Stimulated activated memory B cell treated with anti-CD40 and anti-IgM and Interleukin-4, amounts not matched to agents 10 μg/mL and 1 μg/mL and 100 μg/mL, for 72 hours (primary cell): ENCODE measurements at regions not wholly inside any gene's neighbourhood (a gene's known extent, or its start where the extent isn't known, plus 50 kb on each side); places are given as distances from the start of the nearest gene placed in this dataset.

Source experiments
- ATAC-seq: fragments of 150-1000 bp; cut with Tn5 transposase; 2 replicates; pipeline ENCODE4 v1.10.0; 2021
- H3K27ac Mint-ChIP-seq: one replicate; pipeline ENCODE4 v1.8.0; 2022; ENCODE audit warnings: mild to moderate bottlenecking, mixed read lengths
- H3K27me3 Mint-ChIP-seq: one replicate; pipeline ENCODE4 v1.8.0; 2022; ENCODE audit warnings: mixed read lengths
- H3K36me3 Mint-ChIP-seq: one replicate; pipeline ENCODE4 v1.8.0; 2022; ENCODE audit warnings: mixed read lengths
- H3K4me1 Mint-ChIP-seq: one replicate; pipeline ENCODE4 v1.8.0; 2022; ENCODE audit warnings: mixed read lengths
- H3K4me3 Mint-ChIP-seq: one replicate; pipeline ENCODE4 v1.8.0; 2022; ENCODE audit warnings: mild to moderate bottlenecking, moderate library complexity, mixed read lengths
- H3K9me3 Mint-ChIP-seq: one replicate; pipeline ENCODE4 v1.8.0; 2022; ENCODE audit warnings: mixed read lengths

DNA sequence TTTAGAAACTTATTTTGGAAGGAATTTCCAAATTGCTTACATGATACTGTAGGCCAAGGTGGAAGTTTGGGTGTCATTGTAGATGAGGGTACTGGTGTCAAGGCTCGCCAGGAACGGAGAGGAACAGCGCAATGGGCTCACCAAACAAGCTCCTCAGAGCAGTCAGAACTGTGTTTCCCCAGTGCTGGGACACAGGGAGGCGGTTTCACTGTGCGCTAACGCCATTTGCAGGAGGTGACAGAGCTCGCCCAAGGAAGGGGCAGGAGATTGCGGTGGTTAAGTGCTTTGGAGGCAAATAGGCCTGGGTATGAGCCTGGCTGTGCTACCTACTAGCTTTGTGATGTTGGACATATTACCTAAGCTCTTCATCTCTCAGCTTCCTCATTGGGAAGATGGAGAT lies 57.3 kb downstream of the HHEX start:
- H3K4me3 Mint-ChIP-seq = no peak overlapping the region
- H3K27me3 Mint-ChIP-seq = no peaks in the 10 kb centered on the region
- no peaks in the 10 kb centered on the region for H3K9me3 Mint-ChIP-seq
- peaks cover 63% of the 10 kb centered on the region for H3K4me1 Mint-ChIP-seq
- H3K27ac Mint-ChIP-seq = peak overlapping the region; percentile 11
- no peak for ATAC-seq
- no peaks in the 10 kb centered on the region for H3K36me3 Mint-ChIP-seq

DNA sequence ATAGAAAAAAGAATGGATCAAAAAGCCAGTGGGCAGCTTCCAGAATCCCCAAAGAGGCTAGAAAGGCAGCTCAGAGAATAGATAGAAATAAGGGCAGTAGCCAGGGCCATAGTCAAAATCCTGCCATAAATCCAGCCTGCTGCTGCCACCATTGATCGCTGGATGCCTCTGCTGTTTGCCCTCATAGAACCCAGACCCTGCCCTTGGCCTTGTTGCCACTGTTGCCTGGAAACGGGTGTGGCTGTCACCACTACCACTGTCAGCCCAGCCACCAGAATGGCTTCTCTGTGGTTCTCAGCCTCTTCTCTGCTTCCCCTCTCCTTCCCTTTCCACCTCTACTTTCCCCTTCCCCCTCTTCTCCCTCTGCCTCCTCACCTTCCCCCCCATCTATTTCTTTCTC lies 57.8 kb downstream of the HHEX start:
- no peak overlapping the region for H3K4me3 Mint-ChIP-seq
- no peaks in the 10 kb centered on the region for H3K27me3 Mint-ChIP-seq
- peak; percentile 61 for ATAC-seq
- H3K27ac Mint-ChIP-seq = peak overlapping the region; percentile 11
- no peaks in the 10 kb centered on the region for H3K36me3 Mint-ChIP-seq
- no peaks in the 10 kb centered on the region for H3K9me3 Mint-ChIP-seq
- H3K4me1 Mint-ChIP-seq = peaks cover 58% of the 10 kb centered on the region

DNA sequence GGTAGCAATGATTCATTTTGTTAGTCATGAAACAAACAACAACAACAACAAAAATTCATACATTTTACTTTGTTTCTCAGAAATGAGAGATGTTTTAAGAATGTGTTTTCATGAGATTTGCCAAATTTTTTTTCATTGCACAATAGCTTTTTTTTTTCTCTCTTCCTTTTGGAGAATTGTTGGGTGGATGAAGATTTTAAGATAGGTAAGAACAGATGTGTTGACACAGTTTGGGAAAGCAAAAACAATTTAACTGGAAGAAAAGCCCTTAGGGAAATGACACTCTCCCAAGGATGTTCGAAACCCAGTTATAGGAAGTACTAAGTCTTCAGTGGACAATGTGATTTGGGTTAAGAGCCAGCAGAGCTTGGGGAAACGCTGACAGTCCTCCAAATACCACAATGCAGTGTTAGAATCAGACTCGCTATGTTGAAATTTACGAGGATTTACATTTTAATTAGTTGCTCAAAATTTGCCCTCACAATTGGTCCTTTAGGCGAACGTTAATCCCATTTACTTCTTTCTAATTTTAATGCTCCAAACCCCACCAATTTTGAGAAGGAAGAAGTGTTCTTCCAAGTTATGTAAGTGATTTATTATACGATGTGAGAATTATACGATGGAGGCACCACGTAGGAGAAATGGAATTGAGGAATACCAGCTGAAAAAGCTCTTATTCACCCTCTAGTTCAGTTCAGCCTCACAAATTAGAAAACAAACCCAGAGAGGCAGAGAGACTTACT lies 61.2 kb downstream of the HHEX start:
- Mint-ChIP-seq H3K27ac (peak overlapping the region; percentile 72), H3K9me3 (no peaks in the 10 kb centered on the region), H3K4me3 (no peak overlapping the region), H3K27me3 (no peaks in the 10 kb centered on the region), H3K4me1 (peaks cover 49% of the 10 kb centered on the region), H3K36me3 (no peaks in the 10 kb centered on the region)
- no peak for ATAC-seq

DNA sequence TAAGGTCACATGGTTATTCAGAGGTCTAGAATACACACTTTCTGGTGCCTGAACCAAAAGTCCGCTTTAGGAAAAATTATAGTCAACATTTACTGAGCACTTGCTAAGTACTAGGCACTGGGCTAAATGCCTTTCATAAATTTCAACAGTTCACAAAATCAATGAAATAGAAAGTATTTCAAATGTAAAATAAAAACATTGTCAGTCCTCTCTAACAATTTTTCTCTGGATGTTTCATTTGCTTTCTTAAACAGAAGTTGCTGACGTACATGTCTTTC lies 61.7 kb downstream of the HHEX start:
- no peak for ATAC-seq
- Mint-ChIP-seq H3K36me3 (no peaks in the 10 kb centered on the region), H3K27ac (no peak overlapping the region), H3K4me1 (peaks cover 54% of the 10 kb centered on the region), H3K4me3 (no peak overlapping the region), H3K9me3 (no peaks in the 10 kb centered on the region), H3K27me3 (no peaks in the 10 kb centered on the region)

DNA sequence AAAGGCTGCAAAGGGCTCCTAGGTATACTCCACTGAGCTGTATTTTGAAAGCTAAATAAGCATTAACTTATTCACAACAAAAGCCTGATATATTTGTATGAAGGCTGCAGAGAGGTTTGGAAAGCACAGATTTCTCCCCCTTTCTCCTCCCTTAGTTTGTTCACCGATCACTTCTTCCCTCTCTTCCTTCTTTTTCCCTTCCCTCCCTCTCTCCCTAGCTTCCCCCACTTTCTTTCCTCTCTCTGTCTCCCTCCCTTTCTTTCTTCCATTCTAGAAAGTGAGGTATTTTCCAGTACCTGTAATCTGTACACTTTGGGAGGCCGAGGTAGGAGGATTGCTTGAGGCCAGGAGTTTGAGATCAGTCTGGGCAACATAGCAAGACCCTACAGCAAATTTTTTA lies 62.1 kb downstream of the HHEX start:
- Mint-ChIP-seq H3K4me3 (no peak overlapping the region), H3K4me1 (peaks cover 54% of the 10 kb centered on the region), H3K27me3 (no peaks in the 10 kb centered on the region), H3K9me3 (no peaks in the 10 kb centered on the region), H3K27ac (no peak overlapping the region), H3K36me3 (no peaks in the 10 kb centered on the region)
- no peak for ATAC-seq

DNA sequence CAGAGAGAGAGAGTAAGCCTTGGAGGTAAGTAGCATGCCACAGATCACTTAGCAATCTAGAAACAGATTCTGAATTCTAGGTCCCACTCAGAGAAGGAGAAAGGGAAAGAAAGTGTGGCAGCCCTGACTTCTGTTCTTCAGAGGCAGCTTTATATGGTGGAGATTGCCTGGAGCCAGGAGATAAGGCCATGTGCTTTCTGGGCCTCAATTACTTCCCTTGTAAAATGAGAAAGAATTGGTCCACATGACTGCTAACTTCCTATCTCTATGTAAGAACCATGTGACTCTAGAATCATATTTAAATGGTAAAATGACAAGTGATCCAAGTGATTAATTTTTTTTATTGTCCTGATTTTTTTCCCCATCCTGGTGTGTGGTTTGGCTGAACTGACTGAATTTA lies 64.1 kb downstream of the HHEX start:
- no peak for ATAC-seq
- no peak overlapping the region for H3K4me3 Mint-ChIP-seq
- H3K27ac Mint-ChIP-seq = no peak overlapping the region
- peaks cover 49% of the 10 kb centered on the region for H3K4me1 Mint-ChIP-seq
- H3K27me3 Mint-ChIP-seq = no peaks in the 10 kb centered on the region
- no peaks in the 10 kb centered on the region for H3K9me3 Mint-ChIP-seq
- H3K36me3 Mint-ChIP-seq = no peaks in the 10 kb centered on the region

DNA sequence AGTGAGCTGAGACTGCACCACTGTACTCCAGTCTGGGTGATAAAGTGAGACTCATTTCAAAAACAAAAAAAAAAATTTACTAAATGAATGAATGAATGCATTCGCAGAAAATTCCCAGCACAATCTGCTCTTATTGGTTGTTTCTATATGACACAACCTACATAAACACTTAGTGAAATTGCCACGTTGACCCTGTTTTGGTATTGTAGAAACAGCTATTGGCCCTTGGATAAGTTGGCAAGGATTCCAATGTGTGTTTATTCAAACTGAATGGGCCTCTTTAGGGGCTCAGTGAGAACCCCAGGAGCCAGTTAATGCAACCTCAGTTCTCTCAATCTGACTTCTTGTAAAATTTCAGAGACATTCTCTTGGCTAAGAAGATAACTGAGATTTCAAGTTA lies 66.0 kb downstream of the HHEX start:
- Mint-ChIP-seq H3K4me1 (peaks cover 51% of the 10 kb centered on the region), H3K27ac (peak overlapping the region; percentile 82), H3K4me3 (no peak overlapping the region), H3K36me3 (no peaks in the 10 kb centered on the region), H3K9me3 (no peaks in the 10 kb centered on the region), H3K27me3 (no peaks in the 10 kb centered on the region)
- no peak for ATAC-seq

DNA sequence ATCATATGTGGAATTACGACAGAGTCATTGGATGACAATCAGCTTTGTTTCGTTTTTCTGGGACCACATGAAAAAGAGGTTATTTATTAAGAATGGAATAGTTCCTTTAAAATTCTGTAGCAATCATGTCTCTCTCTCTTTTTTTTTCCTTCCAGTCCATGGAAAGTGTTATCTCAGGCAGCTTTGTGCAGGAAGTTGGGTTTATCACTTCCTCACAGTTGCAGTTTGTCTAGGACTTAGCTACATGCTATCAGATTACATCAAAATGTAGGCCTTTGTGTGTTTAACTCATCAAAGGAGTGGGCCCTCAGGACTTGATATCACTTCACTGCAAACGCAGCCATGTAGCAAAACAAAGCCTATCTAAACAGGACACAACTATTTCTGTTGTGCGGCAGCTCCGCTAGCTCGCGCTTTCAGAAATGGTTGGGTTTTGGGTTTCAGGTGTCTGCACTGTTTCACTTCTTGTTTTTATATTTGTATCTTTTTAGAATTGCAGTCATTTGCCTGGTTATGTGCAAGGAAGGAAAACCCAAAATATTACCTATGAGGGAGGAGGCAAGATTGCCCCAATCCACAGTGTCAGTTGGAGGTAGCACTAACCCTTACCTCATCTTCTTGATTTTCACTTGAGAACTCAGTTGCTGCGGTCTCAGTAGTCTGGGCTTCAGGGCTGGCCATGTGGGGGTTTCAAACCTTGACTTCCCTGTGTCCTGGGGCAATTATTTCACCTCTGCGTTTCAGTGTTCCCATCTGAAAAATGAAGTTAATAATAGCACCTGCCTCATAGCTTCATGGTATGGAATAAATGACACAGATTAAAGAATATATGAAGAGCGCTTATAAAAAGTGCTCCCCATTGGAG lies 66.7 kb downstream of the HHEX start:
- H3K4me3 Mint-ChIP-seq = peak overlapping the region; percentile 70
- ATAC-seq = peak; percentile 94

DNA sequence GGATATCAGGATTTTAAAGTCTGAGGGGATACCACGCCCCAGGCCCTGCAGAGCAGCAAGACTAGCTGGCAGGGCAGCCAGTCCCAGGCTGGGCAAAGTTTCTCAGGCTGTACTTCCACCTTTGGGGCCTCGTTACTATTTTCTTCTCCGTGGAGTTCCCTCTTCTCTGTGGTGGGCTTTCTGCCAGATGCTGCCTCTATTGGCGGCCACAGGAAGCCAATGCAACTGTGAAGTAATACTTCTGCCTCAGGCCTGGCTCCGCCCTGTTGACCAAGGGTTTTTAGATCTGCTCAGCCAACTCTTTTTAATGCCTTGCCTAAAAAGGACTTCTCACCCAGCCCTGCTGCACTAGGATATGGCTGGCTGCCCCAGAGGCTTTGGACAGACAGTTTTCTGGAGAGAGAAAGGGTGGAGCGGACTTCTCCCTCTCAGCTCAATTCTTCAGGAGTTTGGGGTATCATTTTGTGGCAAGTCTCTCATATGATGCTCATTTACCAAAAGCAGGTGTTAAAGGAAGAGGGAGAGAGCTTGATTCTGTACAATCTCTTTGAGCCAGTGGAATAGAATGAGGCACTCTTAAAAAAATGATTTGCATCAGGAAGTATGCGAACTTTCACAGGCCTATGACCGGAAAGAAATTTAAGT lies 67.4 kb downstream of the HHEX start:
- Mint-ChIP-seq H3K27ac (peak overlapping the region; percentile 82), H3K36me3 (no peaks in the 10 kb centered on the region), H3K27me3 (no peaks in the 10 kb centered on the region), H3K9me3 (no peaks in the 10 kb centered on the region), H3K4me3 (peak overlapping the region; percentile 70), H3K4me1 (peaks cover 52% of the 10 kb centered on the region)
- ATAC-seq = peak; percentile 87

More for the DNA sequence above, 66.7 kb downstream of the HHEX start:
- Mint-ChIP-seq H3K27ac (peak overlapping the region; percentile 82), H3K36me3 (no peaks in the 10 kb centered on the region), H3K4me1 (peaks cover 46% of the 10 kb centered on the region), H3K9me3 (no peaks in the 10 kb centered on the region), H3K27me3 (no peaks in the 10 kb centered on the region)

DNA sequence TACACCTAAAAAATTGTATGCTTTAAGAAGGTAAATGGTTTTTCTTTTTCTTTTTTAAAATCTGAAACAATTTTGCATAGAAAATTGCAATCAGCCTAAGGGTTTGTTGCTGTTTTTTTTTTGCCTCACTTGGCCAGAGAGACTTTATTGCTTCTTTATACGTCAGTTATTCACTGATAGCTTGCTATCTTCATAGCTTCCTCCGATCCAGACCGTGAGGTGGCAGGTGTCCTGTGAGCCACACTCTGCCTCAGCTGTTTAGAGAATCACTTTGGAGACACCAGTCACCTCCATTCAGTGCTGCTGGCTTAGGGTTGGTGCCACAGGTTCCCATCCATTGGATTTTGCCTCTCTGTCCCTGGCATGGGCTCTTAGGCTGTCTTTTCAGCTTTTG lies 68.0 kb downstream of the HHEX start:
- Mint-ChIP-seq H3K27me3 (no peaks in the 10 kb centered on the region), H3K36me3 (no peaks in the 10 kb centered on the region), H3K4me1 (peaks cover 52% of the 10 kb centered on the region), H3K27ac (peak overlapping the region; percentile 82), H3K4me3 (peak overlapping the region; percentile 70), H3K9me3 (no peaks in the 10 kb centered on the region)
- ATAC-seq = no peak

DNA sequence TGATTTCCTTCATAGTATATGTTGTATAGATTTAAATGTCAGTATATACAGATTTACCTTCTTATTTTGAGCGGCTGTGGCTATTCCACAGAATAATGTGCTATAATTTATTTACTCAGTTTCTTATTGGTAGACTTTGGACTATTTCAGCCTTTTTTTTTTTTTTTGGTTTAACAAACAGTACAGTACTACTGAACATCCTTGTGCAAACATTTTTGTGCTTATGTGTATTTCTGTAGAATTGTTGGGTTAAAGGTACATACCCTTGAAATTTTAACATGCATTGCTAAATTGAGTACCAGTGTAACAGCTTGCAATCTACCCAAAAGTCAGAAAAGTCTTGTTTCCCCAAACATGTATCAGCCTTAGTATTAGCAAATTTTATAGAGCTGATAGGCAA lies 68.8 kb downstream of the HHEX start:
- Mint-ChIP-seq H3K9me3 (no peaks in the 10 kb centered on the region), H3K4me3 (no peak overlapping the region), H3K27me3 (no peaks in the 10 kb centered on the region), H3K27ac (no peak overlapping the region), H3K36me3 (no peaks in the 10 kb centered on the region), H3K4me1 (peaks cover 52% of the 10 kb centered on the region)
- no peak for ATAC-seq

DNA sequence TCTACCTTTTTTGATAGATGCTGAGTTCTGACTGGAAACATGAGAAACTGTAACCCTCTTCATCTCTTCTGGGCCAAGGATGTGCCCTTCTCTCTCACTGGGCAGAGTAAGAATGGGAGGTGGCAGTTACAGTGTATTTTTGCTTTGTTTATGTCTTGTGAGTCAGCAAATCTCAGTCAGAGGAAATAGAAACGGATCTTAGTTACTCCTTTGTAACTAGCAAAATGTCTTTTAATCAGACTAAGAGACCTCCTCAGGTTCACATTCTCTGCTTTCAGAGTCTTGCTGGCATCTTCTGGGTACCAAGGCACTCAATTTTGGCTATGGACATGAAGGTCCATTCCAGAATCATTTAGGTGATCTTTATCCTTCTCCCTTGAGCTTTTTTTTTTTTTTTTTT lies 70.9 kb downstream of the HHEX start:
- H3K9me3 Mint-ChIP-seq = no peaks in the 10 kb centered on the region
- H3K4me1 Mint-ChIP-seq = peaks cover 46% of the 10 kb centered on the region
- H3K4me3 Mint-ChIP-seq = no peak overlapping the region
- H3K36me3 Mint-ChIP-seq = no peaks in the 10 kb centered on the region
- no peak overlapping the region for H3K27ac Mint-ChIP-seq
- no peaks in the 10 kb centered on the region for H3K27me3 Mint-ChIP-seq
- ATAC-seq = no peak

DNA sequence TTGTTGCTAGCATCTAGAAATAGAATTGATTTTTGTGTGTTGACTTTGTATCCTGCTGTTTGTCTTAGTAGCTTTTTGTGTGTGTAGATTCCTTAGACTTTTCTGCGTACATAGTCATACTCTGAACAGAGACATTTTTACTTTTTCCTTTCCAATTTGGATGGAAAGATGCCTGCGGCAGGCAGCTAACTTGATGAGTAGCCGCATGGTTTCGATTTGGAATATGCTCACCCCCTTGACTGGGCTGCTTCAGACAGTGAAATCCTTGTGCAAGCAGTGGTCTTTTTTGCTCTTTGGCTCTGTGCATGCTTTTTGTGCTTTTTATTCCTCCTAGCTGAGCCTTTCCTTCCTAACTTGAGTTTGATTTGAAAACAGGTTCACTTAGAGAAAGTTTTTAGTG lies 71.8 kb downstream of the HHEX start:
- Mint-ChIP-seq H3K4me3 (no peak overlapping the region), H3K9me3 (no peaks in the 10 kb centered on the region), H3K36me3 (no peaks in the 10 kb centered on the region), H3K4me1 (peaks cover 39% of the 10 kb centered on the region), H3K27ac (no peak overlapping the region), H3K27me3 (no peaks in the 10 kb centered on the region)
- ATAC-seq = no peak

DNA sequence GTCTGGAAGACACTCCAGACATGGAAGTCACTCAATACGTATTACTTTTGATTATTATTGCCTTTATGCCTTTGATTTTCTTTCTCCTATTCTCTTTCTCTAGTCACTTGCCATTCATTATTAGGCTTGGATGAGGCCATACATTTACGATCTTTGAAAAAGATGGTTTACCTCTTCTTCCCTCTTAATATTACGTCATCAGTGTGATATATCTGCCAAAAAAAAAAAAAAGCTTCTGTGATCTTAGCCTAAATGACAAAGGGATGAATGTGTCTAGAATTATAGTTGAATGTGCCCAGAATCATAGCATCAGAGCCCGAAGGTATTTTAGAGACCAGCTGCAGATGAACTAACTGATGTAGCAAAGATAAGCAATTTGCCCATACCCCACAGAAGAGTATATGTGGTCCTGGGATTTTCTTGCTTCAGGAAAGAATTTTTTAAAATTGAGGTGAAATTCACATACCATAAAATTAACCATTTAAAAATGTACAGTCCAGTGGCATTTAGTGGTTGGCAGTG lies 73.9 kb downstream of the HHEX start:
- H3K27me3 Mint-ChIP-seq = no peaks in the 10 kb centered on the region
- H3K4me1 Mint-ChIP-seq = peaks cover 23% of the 10 kb centered on the region
- H3K36me3 Mint-ChIP-seq = peaks cover 10% of the 10 kb centered on the region
- peaks cover 8% of the 10 kb centered on the region for H3K9me3 Mint-ChIP-seq
- H3K27ac Mint-ChIP-seq = no peak overlapping the region
- no peak overlapping the region for H3K4me3 Mint-ChIP-seq
- ATAC-seq = no peak

DNA sequence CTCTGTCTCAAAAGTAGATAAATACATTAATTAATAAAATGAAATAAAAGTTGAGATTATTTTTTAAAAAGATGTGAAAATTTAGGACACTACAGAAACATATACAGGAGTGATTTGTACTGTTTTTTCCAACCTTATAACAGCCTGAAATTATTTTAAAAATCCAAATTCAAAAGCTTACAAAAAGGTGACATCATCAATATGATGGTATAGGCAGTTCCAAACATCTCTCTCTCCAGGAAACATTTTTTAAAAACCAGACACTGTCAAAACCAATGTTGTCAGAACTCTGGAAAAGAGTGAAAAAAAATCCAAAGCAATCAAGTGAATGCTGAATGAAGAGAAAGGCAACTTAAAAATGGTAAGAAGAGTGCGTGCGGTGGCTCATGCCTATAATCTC lies 76.7 kb downstream of the HHEX start:
- H3K4me1 Mint-ChIP-seq = peaks cover 13% of the 10 kb centered on the region
- peaks cover 12% of the 10 kb centered on the region for H3K9me3 Mint-ChIP-seq
- ATAC-seq = no peak
- no peak overlapping the region for H3K4me3 Mint-ChIP-seq
- no peaks in the 10 kb centered on the region for H3K27me3 Mint-ChIP-seq
- H3K36me3 Mint-ChIP-seq = peaks cover 10% of the 10 kb centered on the region
- no peak overlapping the region for H3K27ac Mint-ChIP-seq
